RPMI7951 (cell line): ENCODE measurements at regions not wholly inside any gene's neighbourhood (a gene's known extent, or its start where the extent isn't known, plus 50 kb on each side); places are given as distances from the start of the nearest gene placed in this dataset.
A peak's percentile ranks its signal among the peaks of the same experiment; 100 is the strongest.
"Not testable (repeated sequence)": the region's sequence is repeated elsewhere in the genome, so short reads cannot be mapped to it uniquely, and the experiment has no call there.

Experiments
- DNase-seq: peaks from one replicate; pipeline ENCODE4 v3.0.0-alpha.2; 2012; ENCODE audit warnings: low read depth

DNA sequence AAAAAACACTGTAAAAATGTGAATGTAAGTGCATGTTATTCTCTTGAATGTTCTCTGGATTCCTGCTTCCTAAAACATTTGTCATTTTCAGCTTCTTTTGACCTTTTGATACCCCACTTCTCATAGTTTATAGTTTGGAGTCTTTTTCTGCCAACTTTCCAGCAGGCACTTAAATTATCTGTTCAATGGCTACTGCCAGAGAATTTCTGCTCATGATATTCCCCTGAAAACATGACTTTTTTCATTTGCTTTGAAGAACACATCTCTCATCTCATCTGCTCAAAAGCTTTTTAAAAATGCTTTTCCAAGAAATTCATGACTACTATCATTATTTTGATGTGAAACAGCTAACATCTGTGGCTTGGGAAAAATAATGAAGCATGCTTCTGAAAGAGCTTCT is 269.7 kb upstream of the PCDH7 start:
- no peak for DNase-seq

DNA sequence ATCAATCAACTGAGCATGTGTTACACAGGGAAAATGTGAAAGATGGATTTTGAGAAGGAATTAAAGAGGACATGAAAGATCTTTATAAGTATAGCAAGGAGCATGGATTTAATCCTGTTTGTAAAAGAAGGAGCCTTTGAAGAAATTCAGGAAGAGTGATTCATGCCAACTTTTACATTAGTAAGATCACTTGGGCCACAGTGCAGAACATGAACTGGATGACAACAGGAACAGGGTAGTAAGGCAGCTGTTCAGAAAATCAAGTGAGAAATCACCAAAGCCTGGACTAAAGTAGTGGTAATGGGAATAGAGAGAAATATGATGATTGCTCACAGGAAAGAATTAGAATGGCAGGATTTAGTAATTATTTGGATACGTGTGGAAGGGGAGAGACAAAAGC is 265.7 kb upstream of the PCDH7 start:
- DNase-seq = no peak

DNA sequence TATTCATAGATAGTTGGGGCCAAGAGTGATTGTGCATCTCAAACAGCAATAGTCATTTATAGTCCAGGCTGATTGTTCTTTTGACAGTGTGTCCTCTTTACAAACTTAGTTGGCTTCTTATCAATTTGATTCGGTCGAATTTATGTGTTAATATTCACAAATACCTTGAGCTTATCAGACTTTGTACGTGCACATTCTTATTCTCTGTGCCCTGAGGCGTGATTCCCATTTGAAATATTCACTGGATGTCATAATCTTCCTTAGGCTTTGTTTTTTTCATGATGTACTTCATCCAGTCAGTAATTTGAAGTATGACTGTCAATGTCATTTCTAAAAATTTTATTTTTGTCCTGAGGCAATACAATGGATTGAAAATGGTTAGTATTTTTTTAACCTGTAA is 263.5 kb upstream of the PCDH7 start:
- no peak for DNase-seq

DNA sequence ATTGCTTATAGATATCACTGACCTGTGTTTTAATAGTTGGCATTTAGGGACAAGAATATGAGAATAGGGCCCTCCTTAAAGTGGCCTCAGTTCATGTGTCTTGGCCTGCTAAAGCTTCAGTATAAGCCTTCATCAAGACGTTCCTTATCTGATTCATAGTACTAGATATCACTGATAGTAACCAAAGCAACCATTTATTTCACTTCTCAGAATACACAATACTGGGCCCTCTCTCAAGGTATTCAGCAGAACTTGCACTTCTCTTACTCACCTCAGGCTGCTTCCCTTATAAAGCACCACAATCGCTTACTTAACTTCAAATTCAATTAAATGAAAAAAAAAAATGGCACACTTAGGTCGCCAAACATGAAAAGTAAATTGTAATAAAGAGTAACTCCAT is 259.4 kb upstream of the PCDH7 start:
- DNase-seq = no peak

DNA sequence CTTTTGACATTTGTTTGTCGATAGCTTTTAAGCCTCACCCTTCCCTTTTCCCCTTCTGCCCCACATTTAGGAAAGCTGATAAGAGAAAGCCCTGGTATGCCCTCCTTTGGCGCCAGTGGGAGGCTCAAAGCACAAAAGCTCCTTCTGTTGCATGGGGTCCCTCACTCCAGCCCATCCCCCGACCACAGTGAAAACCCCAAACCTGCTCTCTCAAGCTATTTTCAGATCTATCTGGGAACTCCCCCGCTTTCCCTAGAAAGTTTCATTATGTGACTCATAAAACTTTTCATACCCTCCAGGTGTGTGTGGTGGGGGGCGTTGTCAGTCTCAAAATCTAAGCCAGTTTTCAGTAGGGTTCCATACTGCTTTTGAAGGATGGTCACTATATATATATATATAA is 259.0 kb upstream of the PCDH7 start:
- DNase-seq = no peak

DNA sequence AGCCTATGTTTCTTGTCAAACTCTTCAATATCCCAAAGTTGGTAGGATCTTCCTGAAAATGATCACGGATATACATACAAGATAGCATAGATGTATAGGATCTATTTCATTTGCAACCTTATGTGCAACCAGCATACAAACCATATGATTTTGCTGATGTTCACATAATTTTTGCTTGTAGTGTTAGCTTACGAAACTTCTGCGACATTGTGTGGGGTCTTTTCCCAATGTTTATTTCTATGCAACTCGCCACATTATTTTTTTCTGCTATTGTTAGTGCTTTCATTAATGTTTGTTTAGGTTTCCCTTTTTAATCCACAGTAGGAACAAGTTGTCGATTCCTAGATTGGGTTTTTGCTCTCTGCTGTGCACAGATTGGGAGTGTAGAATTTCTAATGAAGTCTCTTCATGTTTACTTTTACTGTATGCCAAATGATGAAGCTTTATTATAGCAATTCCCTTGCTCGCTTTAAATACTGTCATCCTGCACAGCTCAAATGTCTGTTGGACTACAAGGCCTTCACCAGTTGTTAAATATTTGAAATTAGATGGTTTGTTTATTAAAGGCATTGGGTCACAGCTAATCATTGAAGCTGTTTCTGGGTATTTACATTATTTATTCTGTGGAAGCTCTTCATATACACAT is 257.6 kb upstream of the PCDH7 start:
- no peak for DNase-seq

DNA sequence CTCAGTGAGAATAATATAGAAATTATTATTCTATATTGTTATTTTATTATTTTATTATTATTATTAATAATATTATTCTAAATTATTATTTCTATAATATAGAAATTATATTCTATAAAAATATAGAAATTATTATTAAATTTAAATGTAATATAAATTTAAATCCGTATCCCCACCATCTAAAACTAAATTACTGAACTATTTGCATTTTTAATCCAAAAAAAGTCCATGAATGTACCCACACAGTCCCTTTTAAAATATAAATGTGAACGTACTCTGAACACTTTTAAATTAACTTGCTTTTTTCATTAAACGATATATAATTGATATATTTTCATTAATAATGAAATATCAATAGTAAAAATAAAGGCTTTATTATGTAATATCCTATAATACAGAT is 248.3 kb upstream of the PCDH7 start:
- DNase-seq = no peak

DNA sequence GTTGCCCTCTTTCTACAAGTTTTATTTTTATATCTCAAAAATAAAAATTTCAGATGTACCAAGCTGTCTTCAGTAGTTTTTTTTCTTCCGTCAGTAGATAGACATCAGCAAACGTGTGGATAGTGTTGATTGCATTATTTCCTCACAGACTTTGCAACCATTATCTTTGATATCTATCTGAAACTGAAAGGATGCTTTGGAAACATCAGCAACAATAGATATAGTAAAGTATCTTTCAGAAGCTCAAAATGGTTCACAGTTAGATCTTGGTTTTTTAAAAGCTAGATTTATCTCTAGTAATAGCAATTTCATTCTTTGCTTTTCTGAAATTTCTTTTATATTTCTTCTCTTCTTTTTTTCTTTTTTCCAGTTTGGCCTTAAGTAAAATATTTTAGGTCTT is 246.9 kb upstream of the PCDH7 start:
- no peak for DNase-seq

DNA sequence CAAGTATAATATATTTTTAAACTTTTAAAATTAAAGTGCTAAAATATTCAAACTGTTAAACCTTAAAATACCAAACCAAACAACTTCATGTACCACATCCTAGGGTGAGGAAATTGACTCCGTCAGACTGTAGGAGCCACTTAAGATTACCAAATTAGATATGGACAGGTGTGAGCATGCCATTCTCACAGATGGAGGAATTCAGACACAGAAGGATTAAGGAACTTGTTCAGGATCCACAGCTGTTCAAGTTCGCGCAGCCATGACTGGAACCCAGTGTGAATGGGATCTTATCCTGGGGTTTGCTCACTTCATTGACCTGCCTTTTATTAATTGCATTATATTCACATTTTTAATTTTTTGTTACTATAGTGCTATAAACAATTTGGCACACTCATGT is 224.9 kb upstream of the PCDH7 start:
- no peak for DNase-seq

DNA sequence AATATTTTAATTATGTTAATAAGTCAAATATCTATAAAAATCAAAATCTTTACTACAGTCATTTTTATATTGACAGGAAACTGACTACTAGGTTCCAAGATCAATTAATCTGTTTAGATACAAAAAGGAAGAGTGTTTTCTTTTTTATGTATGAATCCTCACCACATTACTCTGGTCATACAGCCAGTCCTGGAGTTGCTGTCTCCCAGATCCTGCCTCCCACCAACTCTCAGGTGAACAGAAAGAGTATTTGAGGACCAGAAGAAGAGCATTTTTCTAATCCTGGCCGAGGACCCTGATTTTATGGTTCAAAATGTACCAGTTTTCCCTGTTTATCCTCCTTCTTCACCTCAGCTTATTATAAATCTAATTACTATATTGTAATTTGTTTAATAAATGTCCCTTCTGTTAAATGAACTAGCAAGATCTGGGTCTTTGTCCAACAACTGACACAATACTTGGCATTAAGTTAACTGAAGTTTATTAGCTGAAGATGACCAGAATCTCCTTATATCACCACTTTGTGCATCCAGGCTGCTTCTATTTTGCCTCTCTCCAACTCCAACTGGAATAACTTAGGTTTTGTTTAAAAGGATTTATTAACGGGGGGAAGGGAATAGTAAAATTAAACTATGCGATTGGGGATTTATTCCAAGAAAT is 224.4 kb upstream of the PCDH7 start:
- DNase-seq = no peak

DNA sequence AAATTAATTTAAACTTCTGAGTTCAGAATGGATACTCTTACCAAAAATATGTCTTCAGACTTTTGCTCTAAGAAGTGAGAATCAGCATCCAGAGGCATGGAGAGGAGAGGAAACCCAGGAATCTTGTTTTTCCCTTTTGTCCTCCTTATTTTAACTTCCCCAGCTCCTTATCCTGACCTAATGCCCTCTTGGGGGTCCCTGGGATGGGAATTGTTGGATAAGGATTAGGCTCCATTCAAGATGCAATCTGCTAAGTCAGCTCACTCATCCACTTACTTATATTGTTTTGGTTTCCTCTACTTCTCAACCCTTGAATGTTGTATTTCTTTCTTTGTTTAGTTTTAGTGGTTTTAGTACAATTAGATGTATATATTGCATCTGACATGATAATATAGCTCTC is 208.4 kb upstream of the PCDH7 start:
- DNase-seq = no peak

DNA sequence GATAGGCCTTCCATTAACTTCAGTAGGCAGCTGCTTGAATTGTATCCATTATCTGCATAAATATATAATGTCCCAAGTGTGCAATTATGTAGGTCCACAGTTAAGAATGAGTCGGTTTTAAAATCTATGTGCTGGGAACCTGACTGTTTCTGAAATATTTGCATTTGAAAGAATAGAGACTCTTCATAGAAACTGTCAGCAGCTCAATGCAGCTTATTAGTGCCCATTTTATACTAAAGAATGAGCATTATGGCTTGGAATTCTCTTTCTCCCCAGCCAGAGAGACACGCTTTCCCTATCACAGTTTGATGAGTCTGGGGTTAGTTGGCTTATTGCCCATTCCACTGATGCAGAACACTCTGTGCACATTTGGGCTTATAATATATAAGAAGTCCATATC is 202.0 kb upstream of the PCDH7 start:
- no peak for DNase-seq

DNA sequence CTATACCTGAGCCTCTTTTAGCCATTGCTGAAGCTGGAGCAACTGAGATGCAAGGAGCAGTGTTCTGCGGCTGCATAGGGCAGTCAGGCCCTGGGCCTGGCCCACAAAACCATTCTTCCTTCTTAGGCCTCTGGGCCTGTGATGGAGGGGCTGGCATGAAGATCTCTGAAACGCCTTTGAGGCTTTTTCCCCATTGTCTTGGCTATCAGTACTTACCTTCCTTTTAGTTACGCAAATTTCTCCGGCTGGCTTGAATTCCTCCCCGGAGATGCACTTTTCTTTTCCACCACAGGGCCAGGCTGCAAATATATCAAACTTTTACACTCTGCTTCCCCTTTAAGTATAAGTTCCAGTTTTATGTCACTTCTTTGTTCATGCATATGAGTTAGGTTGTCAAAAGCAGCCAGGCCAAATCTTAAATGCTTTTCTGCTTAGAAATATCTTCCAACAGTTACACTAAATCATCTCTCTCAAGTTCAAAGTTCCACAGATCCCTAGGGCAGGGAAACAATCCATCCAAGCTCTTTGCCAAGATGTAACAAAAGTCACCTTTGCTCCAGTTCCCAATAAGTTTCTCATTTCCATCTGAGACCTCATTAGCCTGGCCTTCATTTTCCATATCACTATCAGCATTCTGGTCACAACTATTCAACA is 194.4 kb upstream of the PCDH7 start:
- no peak for DNase-seq

DNA sequence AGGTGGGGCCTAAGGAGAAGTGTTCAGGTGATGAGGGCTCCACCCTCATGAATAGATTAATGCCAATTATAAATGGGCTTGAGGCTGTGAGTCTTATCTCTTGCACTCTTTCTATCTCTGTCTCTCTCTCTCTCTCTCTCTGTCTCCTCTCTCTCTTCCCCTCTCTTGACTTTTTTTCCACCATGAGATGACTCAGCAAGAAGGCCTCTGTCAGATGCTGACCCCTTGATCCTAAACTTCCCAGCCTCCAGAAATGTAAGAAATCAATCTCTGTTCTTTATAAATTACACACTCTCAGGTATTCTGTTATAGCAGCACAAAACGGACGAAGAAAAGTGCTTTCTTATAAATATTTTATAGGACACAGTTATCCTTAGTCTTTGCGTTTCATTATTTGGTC is 184.9 kb upstream of the PCDH7 start:
- DNase-seq = no peak

DNA sequence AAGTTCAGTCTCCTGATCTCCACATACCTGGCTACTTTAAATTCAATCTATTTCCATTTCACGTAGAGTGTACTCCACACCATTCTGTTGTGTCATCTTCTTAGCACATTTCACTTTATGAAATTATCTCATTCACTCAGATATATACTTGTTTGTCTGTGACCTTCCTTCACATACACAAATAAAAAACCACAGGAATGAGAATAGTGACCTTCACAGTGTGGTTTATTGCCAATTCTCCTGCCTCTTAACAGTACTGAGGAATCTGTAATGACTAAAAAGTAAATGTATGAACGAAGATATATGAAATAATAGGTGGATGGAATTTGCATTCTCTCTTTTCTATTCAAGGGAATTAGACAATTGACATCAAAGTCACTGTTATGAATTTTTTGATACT is 183.9 kb upstream of the PCDH7 start:
- peak; percentile 8 for DNase-seq

DNA sequence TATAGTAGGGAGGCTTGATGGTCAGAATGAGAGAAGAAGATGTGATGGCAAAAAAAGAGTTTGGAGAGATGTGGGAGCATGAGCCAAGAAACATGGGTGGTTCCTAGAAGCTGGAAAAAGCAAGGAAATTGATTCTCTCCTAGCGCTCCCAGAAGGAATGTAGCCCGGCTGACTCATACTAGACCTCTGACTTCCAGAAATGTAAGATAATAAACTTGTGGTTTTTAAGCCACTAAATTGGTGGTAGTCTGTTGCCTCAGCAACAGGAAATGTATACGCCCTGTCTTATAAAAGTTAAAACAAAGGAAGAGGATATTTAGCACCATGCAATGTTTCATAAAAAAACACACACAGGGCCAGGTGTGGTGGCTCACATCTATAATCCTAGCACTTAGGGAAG is 182.7 kb upstream of the PCDH7 start:
- DNase-seq = peak; percentile 76

DNA sequence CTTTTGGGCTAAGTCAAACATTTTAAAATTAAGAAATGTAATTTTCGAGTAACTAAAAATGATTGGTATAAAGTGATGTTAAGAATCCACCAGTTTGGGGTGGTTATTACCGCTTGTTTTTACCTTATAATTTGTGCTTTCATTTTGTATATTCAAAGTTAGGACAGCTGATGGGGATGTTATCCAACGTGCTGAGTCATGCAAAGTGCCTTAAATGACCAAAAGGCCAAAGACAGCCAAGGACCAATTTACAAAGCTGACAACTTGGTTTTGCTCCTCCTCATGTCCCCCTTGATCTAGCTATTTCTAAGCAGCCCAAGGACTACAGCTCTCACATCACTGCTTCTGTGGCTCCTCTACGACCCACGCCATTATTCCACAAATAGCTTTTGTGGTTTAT is 181.4 kb upstream of the PCDH7 start:
- DNase-seq = peak; percentile 1

DNA sequence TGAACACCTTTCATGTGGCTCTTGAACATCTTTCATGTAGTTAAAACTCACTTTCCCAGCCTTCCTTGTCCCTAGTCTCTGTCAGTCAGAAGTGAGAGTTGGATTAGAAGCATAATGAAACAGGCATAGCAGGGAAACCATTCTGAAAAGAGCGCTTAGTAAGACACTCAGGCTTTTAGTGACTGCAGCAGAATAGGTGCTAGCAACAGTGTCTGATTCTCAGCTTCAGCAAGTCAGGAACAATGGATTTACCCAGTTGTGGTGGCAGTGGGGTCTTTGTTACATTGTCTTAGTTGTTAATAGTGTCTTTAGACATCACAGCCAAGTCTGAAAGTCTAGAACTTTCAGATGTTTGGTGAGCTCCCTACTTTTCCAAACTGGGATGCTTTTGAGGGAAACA is 177.1 kb upstream of the PCDH7 start:
- no peak for DNase-seq

DNA sequence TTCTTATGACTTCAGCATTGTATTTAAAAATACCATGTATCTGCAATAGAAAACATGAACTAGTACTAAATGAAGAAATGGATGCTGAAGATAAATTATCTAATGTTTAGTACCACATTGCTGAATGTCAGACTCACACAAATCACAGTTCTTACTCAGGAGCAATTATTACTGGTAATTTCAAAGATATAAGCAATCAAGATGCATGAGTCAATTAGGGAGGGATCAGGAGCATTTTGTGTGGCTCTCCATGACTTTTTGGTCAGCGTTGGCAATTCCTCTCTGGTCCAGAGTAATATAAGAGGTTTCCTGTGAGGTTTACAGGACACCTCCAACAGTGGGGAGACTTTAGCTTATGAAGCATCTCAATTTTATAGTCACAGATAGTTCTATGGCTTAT is 167.0 kb upstream of the PCDH7 start:
- no peak for DNase-seq

DNA sequence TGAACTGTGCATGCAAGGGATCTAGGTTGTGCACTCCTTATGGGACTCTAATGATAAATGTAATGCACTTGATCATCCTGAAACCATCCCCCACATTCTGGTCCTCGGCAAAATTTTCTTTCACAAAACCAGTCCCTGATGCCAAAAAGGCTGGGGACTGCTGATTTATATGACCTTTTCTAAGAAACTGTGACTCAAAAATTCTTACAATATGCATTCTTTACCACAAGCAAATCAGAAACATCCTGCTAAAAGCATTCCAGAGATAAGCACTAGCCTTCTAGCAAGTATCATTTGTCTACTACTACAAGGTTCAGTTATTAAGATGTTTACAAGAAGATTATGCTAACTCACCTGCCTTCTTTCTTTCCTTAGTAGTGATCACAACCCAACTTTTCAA is 166.5 kb upstream of the PCDH7 start:
- peak; percentile 5 for DNase-seq

DNA sequence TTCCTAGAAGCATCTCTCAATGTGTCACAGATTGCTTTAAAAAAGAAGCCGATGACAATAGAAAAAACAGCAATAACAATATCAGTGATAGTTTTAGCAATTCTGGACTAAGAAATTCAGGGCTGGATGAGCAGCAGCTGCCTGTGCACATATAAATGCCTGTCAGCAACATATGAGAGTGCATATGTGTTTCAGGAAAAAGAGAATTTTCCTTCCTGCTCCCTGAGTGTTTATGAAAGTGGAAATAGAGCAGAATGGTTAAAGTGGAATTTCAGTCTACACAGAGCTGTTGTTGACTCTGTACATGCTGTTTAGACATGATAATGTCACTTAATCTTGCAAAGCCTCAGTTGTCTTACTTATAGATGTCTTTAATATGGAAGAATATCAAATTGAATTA is 164.4 kb upstream of the PCDH7 start:
- no peak for DNase-seq

DNA sequence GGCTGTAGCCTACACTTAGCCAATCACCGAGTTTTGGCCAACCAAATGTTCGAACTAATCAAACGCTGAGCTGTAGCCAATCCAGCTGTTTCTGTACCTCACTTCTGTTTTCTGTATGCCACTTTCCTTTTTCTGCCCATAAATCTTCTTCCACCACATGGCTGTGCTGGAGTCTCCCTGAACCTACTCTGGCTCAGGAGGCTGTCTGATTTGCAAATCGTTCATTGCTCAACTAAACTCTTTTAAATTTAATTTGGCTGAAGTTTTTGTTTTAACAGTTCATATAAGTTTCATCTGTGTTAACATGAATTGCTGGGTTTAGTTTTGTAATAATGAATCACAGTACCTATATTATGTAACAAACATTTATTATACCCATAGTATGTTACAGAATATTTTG is 160.7 kb upstream of the PCDH7 start:
- no peak for DNase-seq

DNA sequence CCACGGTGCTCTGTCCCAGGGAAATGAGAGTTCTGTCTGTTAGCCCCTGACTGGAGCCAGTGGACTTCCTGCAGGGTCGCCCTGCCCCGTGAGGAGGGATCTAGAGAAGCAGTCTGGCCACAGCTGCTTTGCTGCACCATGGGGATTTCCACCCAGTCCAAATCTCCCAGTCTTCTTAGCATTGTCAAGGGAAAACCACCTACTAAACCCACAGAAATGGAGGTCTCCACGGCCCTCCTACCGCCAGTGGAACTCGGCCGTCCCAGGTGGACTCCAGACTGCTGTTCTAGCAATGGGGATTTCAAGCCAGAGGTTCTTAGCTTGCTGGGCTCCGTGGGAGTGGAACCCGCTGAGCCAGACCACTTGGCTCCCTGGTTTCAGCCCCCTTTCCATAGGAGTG is 133.3 kb upstream of the PCDH7 start:
- no peak for DNase-seq

DNA sequence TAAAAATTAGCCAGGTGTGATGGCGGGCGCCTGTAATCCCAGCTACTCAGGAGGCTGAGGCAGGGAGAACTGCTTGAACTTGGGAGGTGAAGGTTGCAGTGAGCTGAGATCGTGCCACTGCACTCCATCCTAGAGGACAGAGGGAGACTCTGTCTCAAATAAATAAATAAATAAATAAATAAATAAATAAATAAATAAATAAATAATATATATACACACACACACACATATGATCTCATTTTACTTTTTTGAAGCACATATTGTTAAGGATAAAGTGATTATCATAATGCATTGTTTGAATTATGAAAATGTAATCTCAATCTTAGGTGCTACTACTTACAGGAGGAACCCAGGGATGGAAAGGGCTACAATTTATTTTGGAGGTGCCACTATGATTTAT is 130.5 kb upstream of the PCDH7 start:
- DNase-seq = not testable (repeated sequence)
